OCI-LY1 (cell line): ENCODE measurements at regions not wholly inside any gene's neighbourhood (a gene's known extent, or its start where the extent isn't known, plus 50 kb on each side); places are given as distances from the start of the nearest gene placed in this dataset.

Source experiments
- H2AFZ ChIP-seq: fragments of 200-600 bp; sonication (generic), shearing (Covaris generic); 2 replicates; pipeline ENCODE4 v1.6.0; 2014; ENCODE audit warnings: antibody characterized with exemption, mild to moderate bottlenecking, low read length
- H3F3A ChIP-seq: fragments of 200-600 bp; sonication (generic), shearing (Covaris generic); 2 replicates; pipeline ENCODE4 v1.6.0; 2014; ENCODE audit warnings: mild to moderate bottlenecking, antibody characterized with exemption, low read length, moderate library complexity; ENCODE audit not compliant: insufficient read depth
- H3K27ac ChIP-seq: fragments of 200-600 bp; sonication (generic); 2 replicates; pipeline ENCODE4 v1.5.1; 2014; ENCODE audit warnings: low read length, mixed run types, mild to moderate bottlenecking, low read depth; ENCODE audit not compliant: poor library complexity, severe bottlenecking
- H3K27me3 ChIP-seq: fragments of 200-600 bp; sonication (generic); 2 replicates; pipeline ENCODE4 v1.6.0; 2014; ENCODE audit warnings: antibody characterized with exemption, mild to moderate bottlenecking, low read length, moderate library complexity; ENCODE audit not compliant: insufficient read depth
- H3K36me3 ChIP-seq: fragments of 200-600 bp; sonication (generic); 2 replicates; pipeline ENCODE4 v1.6.1; 2014; ENCODE audit warnings: mild to moderate bottlenecking, antibody characterized with exemption, low read length, moderate library complexity, mixed read lengths; ENCODE audit not compliant: insufficient read depth
- H3K4me1 ChIP-seq: fragments of 200-600 bp; sonication (generic); 2 replicates; pipeline ENCODE4 v1.5.1; 2014; ENCODE audit warnings: mild to moderate bottlenecking, low read length, moderate library complexity; ENCODE audit not compliant: insufficient read depth, severe bottlenecking
- H3K4me2 ChIP-seq: fragments of 200-600 bp; sonication (generic), shearing (Covaris generic); 2 replicates; pipeline ENCODE4 v1.6.1; 2014; ENCODE audit warnings: low read length
- H3K4me3 ChIP-seq: fragments of 200-600 bp; sonication (generic); 2 replicates; pipeline ENCODE4 v1.5.1; 2014; ENCODE audit warnings: low read length, low read depth, mild to moderate bottlenecking, mixed read lengths; ENCODE audit not compliant: poor library complexity, severe bottlenecking
- H3K79me2 ChIP-seq: fragments of 200-600 bp; shearing (Covaris generic); 2 replicates; pipeline ENCODE4 v1.6.1; 2016; ENCODE audit warnings: mixed run types, low read length, mixed read lengths; ENCODE audit not compliant: insufficient read depth
- H3K9ac ChIP-seq: fragments of 200-600 bp; sonication (generic), shearing (Covaris generic); 2 replicates; pipeline ENCODE4 v1.6.1; 2014; ENCODE audit warnings: mild to moderate bottlenecking, low read length, mixed read lengths
- H3K9me2 ChIP-seq: fragments of 200-600 bp; sonication (generic), shearing (Covaris generic); 2 replicates; pipeline ENCODE4 v1.6.1; 2014; ENCODE audit warnings: low read depth, mild to moderate bottlenecking, low read length, mixed read lengths
- H3K9me3 ChIP-seq: fragments of 200-600 bp; shearing (Covaris generic); 2 replicates; pipeline ENCODE4 v1.6.1; 2014; ENCODE audit warnings: low read length, mixed read lengths
- H4K20me1 ChIP-seq: fragments of 200-600 bp; sonication (generic), shearing (Covaris generic); 2 replicates; pipeline ENCODE4 v1.6.0; 2016; ENCODE audit warnings: mild to moderate bottlenecking, low read length; ENCODE audit not compliant: insufficient read depth
- CTCF ChIP-seq: fragments of 200-600 bp; sonication (generic), shearing (Covaris generic); IDR thresholded peaks from 2 replicates; pipeline ENCODE4 v1.5.1; 2017; ENCODE audit warnings: mild to moderate bottlenecking, antibody characterized with exemption, low read length, moderate library complexity, mixed read lengths
- EZH2 ChIP-seq: fragments of 200-600 bp; sonication (generic), shearing (Covaris generic); IDR thresholded peaks from 2 replicates; pipeline ENCODE4 v1.8.0; 2017; ENCODE audit warnings: borderline replicate concordance, mixed run types, mild to moderate bottlenecking, antibody characterized with exemption, low read length, moderate library complexity, mixed read lengths

GRCh38 chr13:47800593-47800992 is 200.5 kb downstream of the SUCLA2 start:
- no peak overlapping the region for H3K27ac ChIP-seq
- no peaks in the 10 kb centered on the region for H3K9me3 ChIP-seq
- H3K4me2 ChIP-seq = no peak overlapping the region
- H3K9me2 ChIP-seq = no peaks in the 10 kb centered on the region; the same call in 1 of the 2 replicates
- no peaks in the 10 kb centered on the region for H4K20me1 ChIP-seq
- no peaks in the 10 kb centered on the region for H3K27me3 ChIP-seq
- no peaks in the 10 kb centered on the region for H3K4me1 ChIP-seq
- no peak for TF ChIP-seq EZH2
- TF ChIP-seq CTCF = no peak
- H3K4me3 ChIP-seq = no peak overlapping the region
- H3K36me3 ChIP-seq = no peaks in the 10 kb centered on the region
- H3K9ac ChIP-seq = no peak overlapping the region
- no peaks in the 10 kb centered on the region for H3F3A ChIP-seq
- no peak overlapping the region for H2AFZ ChIP-seq
- no peaks in the 10 kb centered on the region for H3K79me2 ChIP-seq

- no peak overlapping the region for H2AFZ ChIP-seq
- no peak overlapping the region for H3K9ac ChIP-seq
- no peak overlapping the region for H3K27ac ChIP-seq
- H3F3A ChIP-seq = no peaks in the 10 kb centered on the region
- no peaks in the 10 kb centered on the region for H3K9me3 ChIP-seq
- TF ChIP-seq CTCF = peak; percentile 37; the same call in 1 of the 2 replicates
- TF ChIP-seq EZH2 = no peak
- H3K4me2 ChIP-seq = no peak overlapping the region
- no peaks in the 10 kb centered on the region for H3K36me3 ChIP-seq
- H3K27me3 ChIP-seq = no peaks in the 10 kb centered on the region
- no peaks in the 10 kb centered on the region for H3K4me1 ChIP-seq
- H3K79me2 ChIP-seq = no peaks in the 10 kb centered on the region
- no peaks in the 10 kb centered on the region; the same call in 1 of the 2 replicates for H3K9me2 ChIP-seq
- H3K4me3 ChIP-seq = no peak overlapping the region
- H4K20me1 ChIP-seq = no peaks in the 10 kb centered on the region
Measured at GRCh38 chr13:47798906-47799305, 202.2 kb downstream of the SUCLA2 start.

GRCh38 chr13:47798194-47798593 is 202.9 kb downstream of the SUCLA2 start:
- Histone ChIP-seq H4K20me1 (no peaks in the 10 kb centered on the region), H3F3A (no peaks in the 10 kb centered on the region), H3K4me2 (no peak overlapping the region), H3K9me2 (no peaks in the 10 kb centered on the region; the same call in 1 of the 2 replicates), H3K36me3 (no peaks in the 10 kb centered on the region), H2AFZ (no peak overlapping the region), H3K27ac (no peak overlapping the region), H3K4me1 (no peaks in the 10 kb centered on the region), H3K4me3 (no peak overlapping the region), H3K79me2 (no peaks in the 10 kb centered on the region), H3K27me3 (no peaks in the 10 kb centered on the region), H3K9me3 (no peaks in the 10 kb centered on the region), H3K9ac (no peak overlapping the region)
- TF ChIP-seq CTCF (no peak), EZH2 (no peak)
